Peyer's patch (tissue), 4 donors: ENCODE measurements at regions not wholly inside any gene's neighbourhood (a gene's known extent, or its start where the extent isn't known, plus 50 kb on each side); places are given as distances from the start of the nearest gene placed in this dataset.
"Not testable (repeated sequence)": the region's sequence is repeated elsewhere in the genome, so short reads cannot be mapped to it uniquely, and the experiment has no call there.

Experiments
- DNase-seq, 3 donors: peaks; one replicate each; pipeline ENCODE4 v3.0.0-alpha.2; 2017 to 2019
- H3K27ac ChIP-seq, 4 donors: fragments of 200-600 bp; sonication (generic); one replicate each; pipeline ENCODE4 v1.5.1; 2016 to 2019
- H3K27me3 ChIP-seq, 2 donors: fragments of 200-600 bp; sonication (generic); one replicate each; pipeline ENCODE4 v1.5.1; 2019
- H3K36me3 ChIP-seq, 3 donors: fragments of 200-600 bp; sonication (generic); one replicate each; pipeline ENCODE4 v1.5.1; 2016 to 2019
- H3K4me1 ChIP-seq, 4 donors: fragments of 200-600 bp; sonication (generic); one replicate each; pipeline ENCODE4 v1.5.1; 2016 to 2019
- H3K4me3 ChIP-seq, 4 donors: fragments of 200-600 bp; sonication (generic); 1 replicate in 3 of 4; 2 replicates in 1 of 4; pipeline ENCODE4 v1.5.1; 2016 to 2019; ENCODE audit warnings: mild to moderate bottlenecking in 1 of 4
- H3K9me3 ChIP-seq, 4 donors: fragments of 200-600 bp; sonication (generic); one replicate each; pipeline ENCODE4 v1.5.1; 2016 to 2019; ENCODE audit warnings: mild to moderate bottlenecking in 1 of 4
- POLR2A ChIP-seq, 2 donors: fragments of 450-650 bp; IDR thresholded peaks; one replicate each; pipeline ENCODE4 v1.5.1; 2017; ENCODE audit warnings: antibody characterized with exemption in 2 of 2, mild to moderate bottlenecking in 2 of 2, moderate library complexity in 2 of 2
- TF ChIP-seq, protein P1 (sequence below), 6 experiments: fragments of 450-650 bp in 4 of 6; fragments of 200-600 bp in 2 of 6; sonication (generic) in 1 of 6; IDR thresholded peaks; one replicate each; pipeline ENCODE4 v1.5.1; 2017 to 2019; ENCODE audit warnings: antibody characterized with exemption in 6 of 6, mild to moderate bottlenecking in 3 of 6, moderate library complexity in 1 of 6

DNA sequence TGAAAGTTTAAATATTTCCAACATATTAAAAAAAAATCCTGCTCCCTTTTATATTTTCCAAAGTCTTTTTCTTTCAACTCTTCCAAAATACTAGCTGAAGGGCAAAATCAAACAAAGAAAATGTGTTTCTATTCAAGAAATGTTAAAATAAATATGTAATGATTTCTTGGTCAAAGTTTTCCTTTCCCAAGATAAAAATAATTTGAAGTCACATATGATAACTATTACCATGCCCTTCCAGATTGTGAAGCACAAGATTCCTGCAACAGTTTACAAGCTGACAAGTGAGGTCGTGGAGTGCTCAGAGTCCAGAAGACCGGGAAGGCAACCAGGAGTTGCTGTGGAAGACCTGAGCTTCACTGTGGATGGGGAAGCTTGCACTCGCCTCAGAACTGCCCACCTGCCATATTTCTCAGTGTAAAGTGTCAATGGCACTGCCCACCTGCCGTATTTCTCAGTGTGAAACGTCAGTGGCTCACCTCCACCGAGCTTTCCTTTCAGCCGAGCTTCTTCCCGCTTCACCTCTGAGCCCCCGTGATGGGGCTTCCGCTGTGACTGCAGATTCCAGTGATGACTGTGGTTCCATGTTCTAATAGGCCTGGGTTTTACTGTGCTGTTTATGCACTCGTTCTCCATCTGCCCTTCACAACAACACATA, 160.5 kb downstream of the THBS2 start:
- Histone ChIP-seq H3K4me1 (no peaks in the 10 kb centered on the region), H3K27me3 (no peaks in the 10 kb centered on the region), H3K9me3 (peaks cover 0 to 10% (median 1%) of the 10 kb centered on the region in 4 donors), H3K4me3 (no peak overlapping the region), H3K36me3 (no peaks in the 10 kb centered on the region), H3K27ac (no peak overlapping the region)
- no peak for TF ChIP-seq POLR2A (IDR thresholded peaks at IDR 0.05)
- TF ChIP-seq, protein P1, sequence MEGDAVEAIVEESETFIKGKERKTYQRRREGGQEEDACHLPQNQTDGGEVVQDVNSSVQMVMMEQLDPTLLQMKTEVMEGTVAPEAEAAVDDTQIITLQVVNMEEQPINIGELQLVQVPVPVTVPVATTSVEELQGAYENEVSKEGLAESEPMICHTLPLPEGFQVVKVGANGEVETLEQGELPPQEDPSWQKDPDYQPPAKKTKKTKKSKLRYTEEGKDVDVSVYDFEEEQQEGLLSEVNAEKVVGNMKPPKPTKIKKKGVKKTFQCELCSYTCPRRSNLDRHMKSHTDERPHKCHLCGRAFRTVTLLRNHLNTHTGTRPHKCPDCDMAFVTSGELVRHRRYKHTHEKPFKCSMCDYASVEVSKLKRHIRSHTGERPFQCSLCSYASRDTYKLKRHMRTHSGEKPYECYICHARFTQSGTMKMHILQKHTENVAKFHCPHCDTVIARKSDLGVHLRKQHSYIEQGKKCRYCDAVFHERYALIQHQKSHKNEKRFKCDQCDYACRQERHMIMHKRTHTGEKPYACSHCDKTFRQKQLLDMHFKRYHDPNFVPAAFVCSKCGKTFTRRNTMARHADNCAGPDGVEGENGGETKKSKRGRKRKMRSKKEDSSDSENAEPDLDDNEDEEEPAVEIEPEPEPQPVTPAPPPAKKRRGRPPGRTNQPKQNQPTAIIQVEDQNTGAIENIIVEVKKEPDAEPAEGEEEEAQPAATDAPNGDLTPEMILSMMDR (IDR thresholded peaks at IDR 0.05): no peak
- DNase-seq: no peak

DNA sequence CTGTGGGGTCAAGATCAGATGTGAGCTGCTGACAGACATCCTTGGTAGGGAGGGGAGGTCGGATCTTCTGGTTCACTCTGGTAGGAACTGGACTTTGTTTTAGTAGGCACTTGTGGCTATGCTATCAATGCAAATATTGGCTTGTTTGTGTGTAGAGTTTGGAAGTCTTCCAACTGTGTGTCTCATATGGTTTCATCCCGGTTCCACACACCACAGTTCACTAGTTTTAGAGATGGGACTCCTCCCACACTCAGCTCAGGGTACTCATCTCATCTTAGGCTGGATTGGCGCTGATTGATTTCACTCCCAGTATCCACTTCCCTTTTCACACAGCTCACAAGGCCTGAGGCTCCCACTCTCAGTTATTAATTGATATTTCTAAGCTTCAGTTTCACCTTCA, 161.3 kb downstream of the THBS2 start:
- H3K4me1 ChIP-seq: no peaks in the 10 kb centered on the region
- H3K27ac ChIP-seq: no peak overlapping the region
- no peaks in the 10 kb centered on the region for H3K27me3 ChIP-seq
- no peak overlapping the region for H3K4me3 ChIP-seq
- DNase-seq: no peak
- peaks cover 0 to 10% (median 1%) of the 10 kb centered on the region in 4 donors for H3K9me3 ChIP-seq
- no peak for TF ChIP-seq POLR2A (IDR thresholded peaks at IDR 0.05)
- TF ChIP-seq, protein P1 (IDR thresholded peaks at IDR 0.05): no peak
- no peaks in the 10 kb centered on the region for H3K36me3 ChIP-seq

DNA sequence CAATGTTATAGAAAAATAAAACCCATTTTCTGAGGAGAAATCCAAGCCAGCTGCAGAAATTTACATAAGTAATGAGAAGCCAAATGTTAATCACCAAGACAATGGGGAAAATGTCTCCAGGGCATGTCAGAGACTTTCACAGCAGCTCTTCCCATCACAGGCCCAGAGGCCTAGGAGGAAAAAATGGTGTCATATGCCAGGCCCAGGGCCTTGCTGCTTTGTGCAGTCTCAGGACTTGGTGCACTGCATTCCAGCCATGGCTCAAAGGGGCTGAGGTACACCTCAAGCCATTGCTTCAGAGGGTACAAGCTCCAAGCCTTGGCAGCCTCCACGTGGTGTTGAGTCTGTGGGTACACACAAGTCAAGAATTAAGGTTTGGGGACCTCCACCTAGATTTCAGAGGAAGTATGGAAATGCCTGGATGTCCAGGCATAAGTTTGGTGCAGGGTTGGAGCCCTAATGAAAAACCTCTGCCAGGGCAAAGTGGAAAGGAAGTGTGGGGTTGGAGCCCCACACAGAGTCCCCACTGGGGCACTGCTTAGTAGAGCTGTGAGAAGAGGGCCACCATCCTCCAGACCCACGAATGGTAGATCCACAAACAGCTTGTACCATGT, 163.0 kb downstream of the THBS2 start:
- H3K9me3 ChIP-seq: peaks cover 0 to 10% (median 1%) of the 10 kb centered on the region in 4 donors
- not testable (repeated sequence) for H3K36me3 ChIP-seq, DNase-seq, H3K4me3 ChIP-seq, H3K27ac ChIP-seq, H3K27me3 ChIP-seq, H3K4me1 ChIP-seq

DNA sequence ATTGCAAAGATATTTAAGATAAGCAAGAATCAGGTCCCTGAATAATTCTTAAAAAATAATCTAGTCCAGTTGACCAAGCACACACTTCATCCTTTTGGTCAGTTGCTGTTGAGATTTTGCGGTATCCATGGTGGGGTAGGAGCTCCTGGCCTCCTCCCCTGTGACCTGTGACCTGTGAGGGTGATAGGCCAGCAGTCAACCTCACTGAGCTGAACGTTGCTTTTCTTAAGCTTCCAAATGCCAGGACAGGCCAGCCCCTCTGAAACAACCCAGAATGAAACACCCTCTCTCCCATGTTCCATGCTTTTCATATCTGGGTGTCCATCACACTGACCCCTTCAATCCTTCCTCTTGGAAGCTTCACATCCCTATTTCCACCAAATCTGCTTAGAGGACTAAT, 164.9 kb downstream of the THBS2 start:
- no peak overlapping the region for H3K4me3 ChIP-seq
- no peak for TF ChIP-seq POLR2A (IDR thresholded peaks at IDR 0.05)
- TF ChIP-seq, protein P1 (IDR thresholded peaks at IDR 0.05): no peak
- no peak overlapping the region for H3K27ac ChIP-seq
- H3K27me3 ChIP-seq: no peaks in the 10 kb centered on the region
- no peaks in the 10 kb centered on the region for H3K36me3 ChIP-seq
- peaks cover 0 to 10% (median 1%) of the 10 kb centered on the region in 4 donors for H3K9me3 ChIP-seq
- H3K4me1 ChIP-seq: no peaks in the 10 kb centered on the region
- no peak for DNase-seq

DNA sequence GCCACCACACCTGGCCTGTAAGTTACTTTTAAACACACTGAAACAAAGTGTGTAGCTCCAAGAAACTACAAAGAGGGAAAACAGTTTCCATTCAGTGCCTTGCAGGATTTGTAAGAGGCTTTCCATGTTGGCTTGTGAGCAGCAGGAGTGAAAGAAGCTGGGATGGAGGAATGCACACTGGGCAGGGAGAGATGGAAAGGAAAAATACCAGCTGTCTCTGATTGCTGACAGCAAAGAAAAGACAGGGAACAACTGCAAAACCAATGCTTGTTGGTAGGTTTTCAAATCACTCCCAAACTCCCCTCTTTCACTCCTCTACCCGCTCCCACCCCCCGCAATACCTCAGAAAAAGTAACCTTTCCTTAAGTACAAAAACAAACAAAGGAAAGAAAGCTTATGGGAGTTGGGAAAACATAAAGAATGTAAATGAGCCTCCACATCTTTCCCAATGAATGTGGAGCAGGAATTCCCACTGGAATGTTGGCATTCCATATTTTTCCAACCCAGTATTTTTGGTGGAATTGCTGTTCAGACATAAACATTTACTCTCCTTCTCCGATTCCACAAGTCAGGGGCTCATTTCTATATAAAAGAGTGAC, 166.1 kb downstream of the THBS2 start:
- no peak for DNase-seq
- no peak for TF ChIP-seq POLR2A (IDR thresholded peaks at IDR 0.05)
- no peaks in the 10 kb centered on the region for H3K27me3 ChIP-seq
- no peaks in the 10 kb centered on the region for H3K36me3 ChIP-seq
- H3K9me3 ChIP-seq: peaks cover 0 to 10% (median 1%) of the 10 kb centered on the region in 4 donors
- H3K27ac ChIP-seq: peak overlapping the region in 1 of 4 donors; percentile 9
- H3K4me3 ChIP-seq: no peak overlapping the region
- H3K4me1 ChIP-seq: no peaks in the 10 kb centered on the region

DNA sequence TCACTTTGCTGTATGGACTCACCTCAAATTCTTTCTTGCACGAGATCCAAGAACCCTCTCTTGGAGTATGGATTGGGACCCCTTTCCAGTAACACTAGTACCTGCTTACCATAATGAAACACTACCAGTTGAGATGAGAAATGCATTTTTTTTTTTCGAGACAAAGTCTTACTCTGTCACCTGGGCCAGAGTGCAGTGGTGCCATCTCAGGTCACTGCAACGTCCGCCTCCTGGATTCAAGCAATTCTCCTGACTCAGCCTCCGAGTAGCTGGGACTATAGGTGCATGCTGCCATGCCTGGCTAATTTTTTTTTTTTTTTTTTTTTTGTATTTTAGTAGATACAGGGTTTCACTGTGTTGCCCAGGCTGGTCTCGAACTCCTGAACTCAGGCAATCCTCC, 167.0 kb downstream of the THBS2 start:
- peaks cover 0 to 10% (median 1%) of the 10 kb centered on the region in 4 donors for H3K9me3 ChIP-seq
- DNase-seq, H3K4me1 ChIP-seq, H3K4me3 ChIP-seq, H3K27ac ChIP-seq, H3K27me3 ChIP-seq, H3K36me3 ChIP-seq: not testable (repeated sequence)

DNA sequence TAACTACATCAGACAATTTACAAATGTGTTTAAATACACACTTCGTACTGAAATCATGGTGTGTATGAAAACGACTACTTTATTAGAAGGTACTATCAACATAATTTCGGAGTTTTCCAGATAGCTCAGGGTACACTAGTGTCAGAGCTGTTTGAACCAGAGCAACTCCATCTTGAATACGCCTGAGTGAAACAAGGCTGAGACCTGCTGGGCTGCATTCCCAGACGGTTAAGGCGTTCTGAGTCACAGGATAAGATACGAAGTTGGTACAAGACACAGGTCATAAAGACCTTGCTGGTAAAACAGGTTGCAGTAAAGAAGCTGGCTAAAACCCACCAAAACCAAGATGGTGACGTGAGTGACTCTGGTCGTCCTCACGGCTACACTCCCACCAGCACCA, 167.6 kb downstream of the THBS2 start:
- Histone ChIP-seq H3K36me3 (no peaks in the 10 kb centered on the region), H3K4me1 (no peaks in the 10 kb centered on the region), H3K9me3 (peaks cover 0 to 8% (median 1%) of the 10 kb centered on the region in 4 donors), H3K27me3 (no peaks in the 10 kb centered on the region), H3K4me3 (no peak overlapping the region), H3K27ac (no peak overlapping the region)
- TF ChIP-seq POLR2A (IDR thresholded peaks at IDR 0.05): no peak
- TF ChIP-seq, protein P1 (IDR thresholded peaks at IDR 0.05): no peak
- DNase-seq: no peak
